Nephron (organoid): ENCODE measurements at regions not wholly inside any gene's neighbourhood (a gene's known extent, or its start where the extent isn't known, plus 50 kb on each side); places are given as distances from the start of the nearest gene placed in this dataset.

Source experiments
- H3K27ac Mint-ChIP-seq, 3 experiments: 2 replicates each; pipeline ENCODE4 v1.8.0; 2020; ENCODE audit warnings: mixed read lengths in 3 of 3, mild to moderate bottlenecking in 2 of 3, moderate library complexity in 1 of 3
- H3K27me3 Mint-ChIP-seq: 2 replicates; pipeline ENCODE4 v1.8.0; 2021; ENCODE audit warnings: low read depth, mild to moderate bottlenecking, moderate library complexity, mixed read lengths
- H3K36me3 Mint-ChIP-seq: 2 replicates; pipeline ENCODE4 v1.8.0; 2020; ENCODE audit warnings: low read depth, mixed read lengths
- H3K4me1 Mint-ChIP-seq: 2 replicates; pipeline ENCODE4 v1.8.0; 2020; ENCODE audit warnings: mixed read lengths
- H3K4me3 Mint-ChIP-seq, 3 experiments: 2 replicates each; pipeline ENCODE4 v1.8.0; 2020; ENCODE audit warnings: mild to moderate bottlenecking in 3 of 3, mixed read lengths in 3 of 3, moderate library complexity in 2 of 3
- H3K9me3 Mint-ChIP-seq: 2 replicates; pipeline ENCODE4 v1.8.0; 2020; ENCODE audit warnings: mixed read lengths
- CTCF ChIP-seq, 3 experiments: fragments of 200-600 bp; sonication (generic); IDR thresholded peaks; one replicate each; pipeline ENCODE4 v1.5.0; 2021; ENCODE audit warnings: antibody characterized with exemption in 3 of 3; ENCODE audit not compliant: unreplicated experiment in 3 of 3

- peaks cover 22% of the 10 kb centered on the region for H3K4me1 Mint-ChIP-seq
- no peak for TF ChIP-seq CTCF (IDR thresholded peaks at IDR 0.05; ENCODE audit: unreplicated experiment in 3 of 3)
- peaks cover 9% of the 10 kb centered on the region for H3K9me3 Mint-ChIP-seq
- H3K4me3 Mint-ChIP-seq, result no peak overlapping the region
- peak overlapping the region in 1 of 3 experiments; percentile 7 for H3K27ac Mint-ChIP-seq
- H3K27me3 Mint-ChIP-seq, result no peaks in the 10 kb centered on the region
- H3K36me3 Mint-ChIP-seq, result no peaks in the 10 kb centered on the region
These were observed 925.1 kb upstream of the ATXN7L3B start for GRCh38 chr12:73612551-73612950.

- TF ChIP-seq CTCF (IDR thresholded peaks at IDR 0.05; ENCODE audit: unreplicated experiment in 3 of 3), result no peak
- Mint-ChIP-seq H3K9me3 (no peaks in the 10 kb centered on the region), H3K36me3 (no peaks in the 10 kb centered on the region), H3K27me3 (no peaks in the 10 kb centered on the region), H3K4me1 (no peaks in the 10 kb centered on the region), H3K27ac (no peak overlapping the region), H3K4me3 (no peak overlapping the region)
These were observed 914.2 kb upstream of the ATXN7L3B start for GRCh38 chr12:73623421-73623820.

- no peak overlapping the region for H3K4me3 Mint-ChIP-seq
- H3K27me3 Mint-ChIP-seq, result no peaks in the 10 kb centered on the region
- TF ChIP-seq CTCF (IDR thresholded peaks at IDR 0.05; ENCODE audit: unreplicated experiment in 3 of 3), result no peak
- no peaks in the 10 kb centered on the region for H3K4me1 Mint-ChIP-seq
- H3K36me3 Mint-ChIP-seq, result no peaks in the 10 kb centered on the region
- no peaks in the 10 kb centered on the region for H3K9me3 Mint-ChIP-seq
- no peak overlapping the region for H3K27ac Mint-ChIP-seq
These were observed 912.4 kb upstream of the ATXN7L3B start for GRCh38 chr12:73625226-73625625.

- Mint-ChIP-seq H3K27ac (no peak overlapping the region), H3K36me3 (no peaks in the 10 kb centered on the region), H3K4me1 (no peaks in the 10 kb centered on the region), H3K9me3 (no peaks in the 10 kb centered on the region), H3K4me3 (no peak overlapping the region), H3K27me3 (no peaks in the 10 kb centered on the region)
- no peak for TF ChIP-seq CTCF (IDR thresholded peaks at IDR 0.05; ENCODE audit: unreplicated experiment in 3 of 3)
These were observed 908.5 kb upstream of the ATXN7L3B start for GRCh38 chr12:73629171-73629570.

GRCh38 chr12:73629893-73630831 lies 907.5 kb upstream of the ATXN7L3B start:
- Mint-ChIP-seq H3K36me3 (no peaks in the 10 kb centered on the region), H3K9me3 (no peaks in the 10 kb centered on the region), H3K27me3 (no peaks in the 10 kb centered on the region), H3K27ac (no peak overlapping the region), H3K4me3 (no peak overlapping the region), H3K4me1 (no peaks in the 10 kb centered on the region)
- peak in 1 of 3 experiments; percentile 10 for TF ChIP-seq CTCF (IDR thresholded peaks at IDR 0.05; ENCODE audit: unreplicated experiment in 3 of 3)

- no peaks in the 10 kb centered on the region for H3K27me3 Mint-ChIP-seq
- H3K4me3 Mint-ChIP-seq, result no peak overlapping the region
- H3K9me3 Mint-ChIP-seq, result no peaks in the 10 kb centered on the region
- no peaks in the 10 kb centered on the region for H3K36me3 Mint-ChIP-seq
- no peak overlapping the region for H3K27ac Mint-ChIP-seq
- no peak for TF ChIP-seq CTCF (IDR thresholded peaks at IDR 0.05; ENCODE audit: unreplicated experiment in 3 of 3)
- peaks cover 14% of the 10 kb centered on the region for H3K4me1 Mint-ChIP-seq
These were observed 905.4 kb upstream of the ATXN7L3B start for GRCh38 chr12:73632191-73632590.
